Caki2 (cell line): ENCODE measurements at regions not wholly inside any gene's neighbourhood (a gene's known extent, or its start where the extent isn't known, plus 50 kb on each side); places are given as distances from the start of the nearest gene placed in this dataset.
A peak's percentile ranks its signal among the peaks of the same experiment; 100 is the strongest.

Experiments
- DNase-seq: peaks from one replicate; pipeline ENCODE4 v3.0.0-alpha.2; 2015; ENCODE audit warnings: low read depth
- in situ Hi-C: cut with HindIII; loops from 2 replicates; pipeline ENCODE4 v1.10.0; 2016; ENCODE audit warnings: low sequenced_read_pairs, low pct_unique_long_range_greater_than_20kb, mixed read lengths

GRCh38 chr2:146873646-146874259 is 971.1 kb upstream of the ACVR2A start:
- in situ Hi-C loops, result no loop called here
- DNase-seq, result no peak

DNA sequence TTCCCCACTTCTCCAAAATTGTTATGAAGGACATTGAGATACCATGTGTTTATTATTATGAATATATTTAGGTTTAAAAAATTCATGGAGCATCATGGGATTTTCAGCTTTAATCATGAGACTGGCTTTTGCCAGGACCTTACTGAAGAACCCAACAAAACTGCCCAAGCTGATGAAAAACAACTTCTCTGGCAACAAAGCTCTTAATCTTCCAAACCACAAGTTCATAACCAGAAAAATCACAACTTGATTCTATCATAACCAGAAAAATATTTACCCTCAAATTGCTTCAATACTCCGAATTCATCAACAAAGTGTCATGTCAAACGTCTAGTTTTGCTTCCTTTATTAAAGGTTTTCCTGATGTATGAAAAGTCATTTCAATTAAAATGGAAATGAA is 971.8 kb upstream of the ACVR2A start:
- in situ Hi-C loops, result no loop called here
- DNase-seq, result no peak

DNA sequence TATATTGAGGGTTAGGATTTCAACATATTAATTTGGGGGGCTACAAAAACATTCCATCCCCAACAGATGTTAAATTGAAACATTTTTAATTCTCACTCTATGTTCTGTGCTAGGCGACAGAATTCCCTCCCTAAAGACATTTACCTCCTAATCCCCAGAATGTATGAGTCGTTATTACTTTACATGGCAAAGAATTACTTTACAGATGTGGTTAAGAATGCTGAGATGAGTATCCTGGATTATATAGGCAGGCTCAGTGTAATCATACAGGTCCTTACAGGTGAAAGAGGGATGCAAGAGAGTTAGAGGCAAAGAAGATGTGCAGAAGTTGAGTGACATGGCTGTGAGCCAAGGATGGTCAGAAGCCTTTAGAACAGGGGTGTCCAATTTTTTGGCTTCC is 974.1 kb upstream of the ACVR2A start:
- DNase-seq, result no peak
- in situ Hi-C loops, result no loop called here

DNA sequence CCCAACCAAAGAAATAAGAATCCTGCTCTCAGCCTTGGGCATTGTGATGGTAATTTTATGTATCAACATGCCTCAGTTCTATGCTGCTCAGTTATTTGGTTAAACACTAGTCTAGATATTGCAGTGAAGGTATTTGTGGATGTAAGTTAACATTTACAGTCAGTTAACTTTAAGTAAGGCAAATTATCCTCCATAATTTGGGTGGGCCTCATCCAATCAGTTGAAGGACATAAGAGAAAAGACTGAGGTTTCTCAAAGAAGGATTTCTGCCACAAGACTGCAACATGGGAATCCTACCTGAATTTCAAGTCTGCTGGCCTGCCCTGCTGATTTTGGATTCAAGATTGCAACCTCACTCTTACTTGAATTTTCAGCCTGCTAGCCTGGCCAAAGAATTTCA is 975.5 kb upstream of the ACVR2A start:
- no peak for DNase-seq
- in situ Hi-C loops, result no loop called here

DNA sequence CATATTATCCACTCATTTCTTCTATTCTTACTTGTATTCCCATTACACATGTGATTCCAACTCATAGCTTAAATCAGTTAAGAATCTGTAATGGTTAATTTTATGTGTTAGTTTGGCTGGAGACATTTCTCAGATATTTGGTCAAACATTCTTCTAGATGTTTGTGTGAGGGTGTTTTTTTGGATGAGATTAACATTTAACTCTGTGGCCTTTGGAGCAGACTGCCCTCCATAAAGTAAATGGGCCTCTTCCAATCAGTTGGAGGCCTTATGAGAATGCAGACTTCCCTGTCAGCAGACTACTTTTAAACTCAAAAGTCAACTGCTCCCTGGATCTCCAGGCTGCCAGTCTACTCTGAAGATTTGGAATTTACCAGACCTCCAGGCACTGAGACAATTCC is 976.8 kb upstream of the ACVR2A start:
- no peak for DNase-seq
- in situ Hi-C loops, result no loop called here

DNA sequence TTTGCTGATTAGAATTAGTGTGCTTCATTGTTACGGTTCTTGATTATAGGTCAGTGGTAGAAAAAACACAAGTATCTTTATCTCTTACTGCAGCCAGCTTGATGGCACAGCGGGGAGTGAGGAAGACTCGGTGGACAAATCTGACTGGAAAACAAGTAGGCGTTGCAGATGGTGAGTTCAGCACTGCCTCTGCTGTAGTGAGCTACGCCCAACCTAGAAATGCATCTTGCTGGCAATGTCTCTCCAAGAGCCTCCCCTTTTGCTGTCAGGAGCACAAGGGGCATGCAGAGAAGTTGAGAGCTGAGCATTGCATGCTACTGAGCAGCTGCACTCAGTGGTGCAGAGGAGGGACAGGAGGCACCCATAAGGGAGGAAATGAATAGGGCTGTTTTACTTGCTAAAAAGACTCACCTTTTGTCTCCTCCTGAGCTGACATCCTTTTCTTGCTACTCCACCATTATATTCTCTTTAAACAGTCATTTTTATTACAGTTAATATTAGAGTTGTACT is 977.3 kb upstream of the ACVR2A start:
- no peak for DNase-seq
- in situ Hi-C loops, result no loop called here

DNA sequence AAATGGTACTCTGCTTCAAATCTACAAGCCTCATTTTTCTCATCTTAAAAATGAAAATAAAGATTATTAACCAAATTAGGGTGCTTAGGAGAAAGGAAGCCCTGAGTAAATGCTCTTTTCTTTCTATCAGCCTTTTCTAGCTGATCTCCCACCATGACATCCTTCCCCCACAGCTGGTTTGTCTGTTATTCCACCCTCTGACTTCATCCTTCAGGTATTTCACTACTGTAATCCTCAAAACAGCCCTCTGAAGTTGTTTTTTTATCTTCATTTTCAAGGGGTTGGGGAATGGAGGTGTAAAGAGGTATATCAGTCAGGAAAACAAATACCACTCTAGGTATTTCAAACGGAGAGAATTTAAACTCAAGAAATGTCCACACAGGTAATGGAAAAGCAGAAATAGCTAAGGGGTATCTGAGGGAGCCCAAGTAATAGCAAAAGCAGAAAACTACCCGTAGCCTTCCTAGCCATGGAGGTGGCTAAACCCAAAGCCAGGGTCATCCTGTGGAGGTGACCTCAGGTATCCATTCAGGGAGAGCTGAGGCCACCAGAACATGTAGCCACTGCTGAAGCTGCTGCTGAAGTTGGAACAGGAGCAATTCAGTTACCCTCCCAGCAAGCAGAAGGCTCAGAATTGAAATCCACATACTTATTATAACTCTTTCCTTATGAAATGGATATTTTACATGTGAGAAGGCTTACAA is 990.9 kb upstream of the ACVR2A start:
- DNase-seq, result no peak
- in situ Hi-C loops, result no loop called here

GRCh38 chr2:146852661-146853060 is 992.2 kb upstream of the ACVR2A start:
- in situ Hi-C loops, result no loop called here
- DNase-seq, result no peak

- in situ Hi-C loops, result no loop called here
- no peak for DNase-seq
Observed at GRCh38 chr2:146850746-146851145, 994.1 kb upstream of the ACVR2A start.

DNA sequence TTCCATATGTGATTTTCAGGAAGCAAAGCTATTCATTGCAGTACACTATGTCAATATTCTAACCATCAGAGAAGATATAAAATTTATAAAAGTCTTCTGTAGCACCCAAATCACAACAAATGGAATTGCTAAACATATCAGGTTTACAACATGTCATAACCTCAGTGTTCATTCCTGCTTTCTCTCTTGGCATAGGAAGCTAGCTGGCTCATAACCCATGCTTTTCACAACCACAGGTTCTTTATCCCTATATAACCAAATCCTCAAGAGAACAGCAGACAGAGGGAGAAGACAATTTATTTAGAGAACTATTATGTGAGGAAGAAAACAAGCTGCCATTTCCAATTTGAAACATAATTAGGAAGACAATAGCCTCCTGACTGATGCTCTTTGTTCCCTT is 997.0 kb upstream of the ACVR2A start:
- no peak for DNase-seq

GRCh38 chr2:146844226-146844990 is 1000.4 kb upstream of the ACVR2A start:
- in situ Hi-C loops, result no loop called here
- DNase-seq, result peak; percentile 1

More for the DNA sequence above, 997.0 kb upstream of the ACVR2A start:
- in situ Hi-C loops, result no loop called here

- no peak for DNase-seq
- in situ Hi-C loops, result no loop called here
Observed at GRCh38 chr2:146837857-146838256, 1007.0 kb upstream of the ACVR2A start.

GRCh38 chr2:146826388-146826787 is 1018.4 kb upstream of the ACVR2A start:
- no peak for DNase-seq
- in situ Hi-C loops, result no loop called here

- no peak for DNase-seq
- in situ Hi-C loops, result no loop called here
Observed at GRCh38 chr2:146821836-146822316, 1023.0 kb upstream of the ACVR2A start.

GRCh38 chr2:146820672-146821071 is 1024.2 kb upstream of the ACVR2A start:
- no peak for DNase-seq
- in situ Hi-C loops, result no loop called here

GRCh38 chr2:146818122-146818521 is 1026.7 kb upstream of the ACVR2A start:
- no peak for DNase-seq
- in situ Hi-C loops, result no loop called here

DNA sequence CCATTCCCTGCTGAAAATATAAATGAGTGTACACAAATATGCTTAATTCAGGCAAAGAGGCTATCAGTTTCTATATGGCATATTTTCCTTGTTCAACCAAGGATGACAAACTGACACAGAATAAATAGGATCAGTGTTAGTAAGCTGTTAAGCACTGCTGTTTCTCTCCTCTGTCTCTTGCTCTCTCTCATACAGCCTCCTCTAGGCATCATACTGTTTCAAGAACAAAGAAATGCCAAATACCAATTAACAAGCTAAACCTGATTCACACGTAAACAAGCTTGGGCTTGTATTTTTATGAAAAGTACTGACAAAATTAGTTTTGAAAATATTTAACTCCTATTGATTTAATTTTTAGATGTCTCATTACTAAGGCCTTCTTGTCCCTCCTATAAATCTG is 1027.2 kb upstream of the ACVR2A start:
- no peak for DNase-seq
- in situ Hi-C loops, result no loop called here

GRCh38 chr2:146814971-146815370 is 1029.9 kb upstream of the ACVR2A start:
- in situ Hi-C loops, result no loop called here
- no peak for DNase-seq

- no peak for DNase-seq
- in situ Hi-C loops, result no loop called here
Observed at GRCh38 chr2:146807568-146808168, 1037.2 kb upstream of the ACVR2A start.
